GM19372 (cell line): ENCODE measurements at regions not wholly inside any gene's neighbourhood (a gene's known extent, or its start where the extent isn't known, plus 50 kb on each side); places are given as distances from the start of the nearest gene placed in this dataset.
"Not testable (repeated sequence)": the region's sequence is repeated elsewhere in the genome, so short reads cannot be mapped to it uniquely, and the experiment has no call there.

ENCODE experiments used
- ATAC-seq: cut with Tn5 transposase; IDR thresholded peaks from one replicate; pipeline ENCODE4 v1.9.1; 2021; ENCODE audit warnings: mild to moderate bottlenecking, low read depth, moderate library complexity; ENCODE audit not compliant: unreplicated experiment

GRCh38 chr2:210859314-210859713 is 302.9 kb downstream of the CPS1 start:
- ATAC-seq, result no peak

- ATAC-seq, result no peak
These were observed 303.9 kb downstream of the CPS1 start for GRCh38 chr2:210860276-210860675.

DNA sequence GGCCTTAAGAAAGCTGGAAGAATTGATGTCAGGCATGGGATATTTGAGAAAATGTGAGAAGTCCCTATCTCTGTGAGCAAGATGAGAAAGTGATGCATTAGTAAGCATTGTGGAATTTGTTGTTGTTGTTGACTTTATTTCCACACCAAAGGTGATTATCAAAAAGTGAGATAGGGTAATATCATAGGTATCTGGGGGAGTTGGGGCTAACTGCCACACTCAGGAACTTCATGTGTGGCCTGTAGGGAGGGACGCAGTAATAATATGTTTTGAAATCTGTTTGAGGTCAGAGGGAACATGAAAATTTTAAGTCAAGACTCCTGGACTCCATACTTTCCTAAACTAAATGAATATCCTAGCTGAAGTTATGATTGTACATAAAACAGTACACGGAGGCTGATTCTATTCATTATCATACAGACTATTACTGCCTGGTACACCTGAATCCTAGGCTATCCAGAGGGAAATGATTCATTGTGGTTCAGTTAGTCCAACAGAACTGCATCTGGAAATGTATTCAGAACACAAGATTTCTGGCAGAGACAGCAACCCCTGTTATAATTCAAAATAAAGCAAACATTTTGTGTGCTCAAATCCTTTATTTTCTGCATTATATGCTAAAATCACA is 304.8 kb downstream of the CPS1 start:
- ATAC-seq, result no peak

DNA sequence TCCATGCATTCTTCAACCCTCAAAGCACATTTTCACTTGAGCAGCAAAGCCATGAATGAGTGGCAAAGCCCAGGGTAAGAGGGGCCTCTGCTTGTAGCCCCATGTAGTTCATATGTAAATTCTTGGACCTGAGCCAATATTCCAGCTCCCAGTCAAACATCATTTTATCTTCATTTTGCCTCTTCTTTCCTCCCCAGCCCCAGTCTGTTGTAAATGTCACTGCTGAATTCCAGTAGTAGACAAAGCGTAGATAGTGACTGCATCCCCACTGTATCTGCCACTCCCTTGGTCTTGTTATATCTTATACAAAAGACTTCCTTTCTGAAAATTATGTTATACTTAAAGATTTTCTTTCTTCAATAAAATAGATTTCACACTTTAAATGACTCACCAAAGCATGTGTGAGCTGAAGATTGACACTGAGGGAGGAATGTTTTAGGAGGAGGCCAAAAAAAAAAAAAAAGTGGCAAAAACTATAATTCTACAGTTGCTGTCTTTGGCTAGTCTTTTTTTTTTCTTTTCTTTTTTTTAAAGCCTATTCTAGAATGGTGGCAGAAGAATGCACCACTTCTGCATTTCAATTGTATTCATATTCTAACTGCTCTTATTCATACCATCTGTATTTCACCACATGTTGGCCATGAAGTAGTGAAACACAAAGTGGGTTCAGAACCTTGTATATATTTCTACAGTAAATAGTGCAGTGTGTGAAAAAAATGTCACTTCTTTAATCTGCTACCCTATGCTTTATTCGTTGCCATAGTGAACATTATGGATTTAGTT is 306.1 kb downstream of the CPS1 start:
- no peak for ATAC-seq

DNA sequence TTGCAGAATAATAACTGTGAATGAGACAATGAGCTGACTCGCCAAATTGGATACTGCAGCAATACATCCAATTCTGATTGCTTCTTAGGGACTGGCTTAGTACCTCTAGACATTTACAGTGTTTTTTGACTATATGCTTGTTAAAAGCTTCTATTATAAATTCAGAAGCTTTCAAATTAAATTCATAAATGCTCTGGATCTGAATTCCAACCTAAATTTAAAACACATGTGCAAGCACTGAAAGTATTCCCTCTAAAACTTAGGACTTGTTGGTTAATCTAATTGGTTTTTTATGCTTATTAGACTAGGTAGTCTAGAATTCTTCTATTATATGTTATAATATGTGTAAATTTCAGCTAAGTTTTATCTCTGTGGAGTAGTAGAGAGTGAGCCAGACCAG is 306.9 kb downstream of the CPS1 start:
- no peak for ATAC-seq

DNA sequence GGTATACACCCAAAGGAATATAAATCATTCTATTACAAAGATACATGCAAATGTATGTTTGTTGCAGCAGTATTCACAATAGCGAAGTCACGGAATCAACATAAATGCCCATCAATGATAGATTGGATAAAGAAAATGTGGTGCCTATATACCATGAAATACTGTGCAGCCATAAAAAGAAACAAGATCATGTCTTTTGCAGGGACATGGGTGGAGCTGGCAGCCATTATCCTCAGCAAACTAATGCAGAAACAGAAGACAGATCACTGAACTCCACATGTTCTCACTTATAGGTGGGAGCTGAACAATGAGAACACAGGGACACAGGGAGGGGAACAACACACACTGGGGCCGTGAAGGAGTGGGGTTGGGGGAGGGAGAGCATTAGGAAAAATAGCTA is 315.2 kb downstream of the CPS1 start:
- not testable (repeated sequence) for ATAC-seq

- no peak for ATAC-seq
These were observed 317.2 kb downstream of the CPS1 start for GRCh38 chr2:210873631-210874030.

DNA sequence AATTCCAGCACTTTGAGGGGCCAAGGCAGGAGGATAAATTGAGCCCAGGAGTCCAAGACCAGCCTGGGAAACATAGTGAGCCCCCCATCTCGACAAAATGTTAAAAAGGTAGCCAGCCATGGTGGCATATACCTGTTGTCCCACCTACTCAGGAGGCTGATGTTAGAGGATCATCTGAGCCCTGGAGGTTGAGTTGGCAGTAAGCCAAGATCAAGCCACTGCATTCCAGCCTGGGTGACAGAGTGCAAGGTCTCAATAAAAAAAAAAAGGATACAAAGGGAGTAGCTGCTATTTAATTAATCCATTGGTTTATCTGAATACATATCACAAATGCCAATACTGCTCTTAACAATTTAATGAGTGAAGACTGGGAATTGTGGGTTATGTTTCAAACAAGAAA is 327.8 kb downstream of the CPS1 start:
- no peak for ATAC-seq

DNA sequence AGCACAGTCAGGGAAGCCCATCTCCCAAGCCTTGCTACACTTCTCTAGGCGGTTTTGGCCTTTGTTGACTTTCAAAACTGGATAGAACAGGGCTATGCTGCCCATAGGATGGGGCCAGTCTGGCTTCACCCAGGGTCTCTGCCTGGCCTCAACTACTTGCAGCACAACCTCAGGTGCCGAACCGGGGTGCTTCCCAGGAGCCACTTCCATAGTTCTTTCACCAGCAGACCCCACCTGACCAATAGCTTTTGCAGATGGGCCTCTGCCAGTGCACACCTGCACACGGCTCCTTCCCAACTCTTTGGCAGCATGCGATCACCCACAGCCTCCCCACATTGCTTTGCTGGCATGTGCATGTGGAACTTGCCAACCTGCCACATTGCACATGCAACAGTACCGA is 331.6 kb downstream of the CPS1 start:
- no peak for ATAC-seq

GRCh38 chr2:210895132-210895531 is 338.7 kb downstream of the CPS1 start:
- no peak for ATAC-seq

DNA sequence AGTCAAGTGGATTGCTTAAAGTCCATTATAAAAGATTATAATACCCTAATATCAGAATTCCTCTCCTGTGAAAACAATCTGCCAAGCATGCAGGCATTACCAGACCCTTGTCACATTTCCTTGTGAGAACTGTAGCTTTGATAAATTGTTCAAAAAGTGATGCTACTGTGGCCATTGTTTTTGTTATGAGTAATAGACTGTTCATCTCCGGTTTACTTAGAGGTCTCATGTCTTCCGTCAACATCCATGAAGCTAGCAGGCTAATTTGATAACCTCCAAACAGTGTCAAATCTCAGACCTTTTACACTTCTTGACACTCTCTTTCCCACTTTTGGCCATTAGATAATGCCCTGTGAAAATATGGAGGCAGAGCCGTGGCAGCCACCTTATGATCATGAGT is 342.7 kb downstream of the CPS1 start:
- ATAC-seq, result no peak

DNA sequence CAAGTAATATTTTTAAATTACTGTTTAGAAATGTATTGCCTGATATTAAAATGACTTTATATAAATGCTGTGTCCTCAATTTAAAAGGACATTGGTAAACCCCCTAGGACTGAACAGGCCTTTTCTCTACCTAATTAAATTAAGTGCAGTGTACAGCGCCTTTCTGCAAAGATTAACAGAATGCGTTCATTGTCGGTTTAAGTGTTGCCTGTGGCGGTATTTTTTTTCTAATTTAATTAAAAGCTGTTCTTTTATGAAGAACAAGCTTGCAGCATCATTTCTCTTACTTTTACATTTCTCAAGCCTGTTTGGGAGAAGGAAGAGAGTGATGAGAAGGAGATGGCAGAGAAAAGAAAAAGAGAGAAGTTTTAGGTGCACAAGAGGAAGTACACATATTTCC is 344.9 kb downstream of the CPS1 start:
- no peak for ATAC-seq

GRCh38 chr2:210912779-210913178 is 356.4 kb downstream of the CPS1 start:
- no peak for ATAC-seq

DNA sequence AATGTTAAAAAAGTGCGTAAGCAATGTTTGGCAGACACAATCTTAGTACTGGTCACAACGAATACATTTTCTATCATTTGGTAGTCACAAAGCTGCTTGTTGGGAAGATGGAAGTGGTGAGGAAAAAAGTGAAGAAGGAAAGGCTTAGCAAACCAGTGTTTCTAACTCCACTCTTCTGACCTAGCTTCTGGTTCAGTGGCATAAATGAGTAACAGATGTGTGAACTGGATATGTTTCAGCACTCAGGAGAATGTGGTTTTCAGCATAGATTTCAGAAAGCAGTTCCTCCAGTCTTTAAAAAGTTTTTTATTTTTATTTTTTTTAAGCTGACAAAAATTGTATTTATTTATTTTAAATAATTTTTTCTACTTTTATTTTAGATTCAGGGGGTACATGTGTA is 357.1 kb downstream of the CPS1 start:
- no peak for ATAC-seq

DNA sequence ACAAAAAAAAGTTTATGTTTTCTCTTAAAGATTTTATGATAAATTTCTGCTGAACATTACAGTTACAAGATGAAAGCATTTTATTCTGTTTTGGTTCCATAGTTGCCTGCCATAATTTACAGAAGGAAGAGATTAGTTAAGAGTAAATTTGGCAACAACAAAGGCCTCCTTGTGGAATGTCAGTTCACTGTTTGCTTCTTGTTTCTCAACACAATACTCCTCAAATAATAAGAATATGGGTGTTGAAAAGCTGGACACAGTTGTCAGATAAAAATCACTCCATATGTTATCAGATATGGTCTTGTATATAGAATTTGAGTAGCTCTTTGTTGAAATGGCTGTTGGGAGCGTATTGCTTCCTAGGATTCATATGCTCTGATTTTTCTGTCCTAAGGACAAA is 359.5 kb downstream of the CPS1 start:
- no peak for ATAC-seq

GRCh38 chr2:210917465-210917864 is 361.1 kb downstream of the CPS1 start:
- no peak for ATAC-seq

DNA sequence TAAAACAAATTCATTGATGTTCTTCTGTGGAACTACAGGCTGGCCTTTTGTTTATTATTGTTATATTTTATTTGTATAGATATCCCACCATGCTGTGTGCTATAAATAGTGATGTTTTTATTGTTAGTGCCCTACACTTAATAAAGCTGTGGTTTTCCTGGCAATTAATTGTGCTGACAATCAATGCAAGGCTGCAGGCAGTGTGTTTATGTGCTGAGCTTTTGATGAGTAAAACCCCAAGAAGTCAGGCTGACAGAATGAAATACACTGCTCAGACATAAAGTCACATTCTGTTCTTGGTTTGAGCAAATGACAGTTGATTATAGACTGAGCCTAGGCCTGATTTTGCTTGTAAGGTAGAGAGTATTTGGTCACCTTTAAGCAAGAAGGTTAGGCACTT is 362.7 kb downstream of the CPS1 start:
- ATAC-seq, result no peak

- no peak for ATAC-seq
These were observed 366.0 kb downstream of the CPS1 start for GRCh38 chr2:210922419-210922818.

GRCh38 chr2:210928714-210929113 is 372.3 kb downstream of the CPS1 start:
- ATAC-seq, result no peak

DNA sequence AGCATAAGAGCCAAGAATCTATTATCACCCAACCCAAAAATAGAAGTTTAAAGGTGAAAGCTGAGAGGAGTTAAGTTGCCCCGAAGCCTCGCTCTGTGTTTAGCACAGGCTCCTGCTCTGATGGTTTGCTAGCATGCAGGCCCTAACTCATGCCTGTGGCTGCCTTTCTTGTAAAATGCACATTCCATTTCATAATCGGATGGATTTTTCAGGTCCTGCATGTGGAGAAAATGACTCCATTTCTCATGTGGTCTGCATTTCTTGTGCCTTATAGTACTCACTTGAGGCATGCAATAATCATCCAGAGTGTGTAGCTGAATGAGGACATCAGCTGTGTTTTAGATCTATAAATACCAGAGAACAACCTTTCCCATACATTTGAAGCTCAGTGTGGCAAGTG is 381.8 kb downstream of the CPS1 start:
- no peak for ATAC-seq

- ATAC-seq, result no peak
These were observed 390.0 kb downstream of the CPS1 start for GRCh38 chr2:210946395-210946794.

- not testable (repeated sequence) for ATAC-seq
These were observed 394.1 kb downstream of the CPS1 start for GRCh38 chr2:210950434-210951060.
